DMS153 treated with DMSO at 0.1 percent for 48 hours (cell line): ENCODE measurements at regions not wholly inside any gene's neighbourhood (a gene's known extent, or its start where the extent isn't known, plus 50 kb on each side); places are given as distances from the start of the nearest gene placed in this dataset.
"Not testable (repeated sequence)": the region's sequence is repeated elsewhere in the genome, so short reads cannot be mapped to it uniquely, and the experiment has no call there.

Source experiments
- DNase-seq: peaks from one replicate; lab custom pipeline; 2025; ENCODE audit not compliant: unreplicated experiment; lab: John Stamatoyannopoulos, UW

DNA sequence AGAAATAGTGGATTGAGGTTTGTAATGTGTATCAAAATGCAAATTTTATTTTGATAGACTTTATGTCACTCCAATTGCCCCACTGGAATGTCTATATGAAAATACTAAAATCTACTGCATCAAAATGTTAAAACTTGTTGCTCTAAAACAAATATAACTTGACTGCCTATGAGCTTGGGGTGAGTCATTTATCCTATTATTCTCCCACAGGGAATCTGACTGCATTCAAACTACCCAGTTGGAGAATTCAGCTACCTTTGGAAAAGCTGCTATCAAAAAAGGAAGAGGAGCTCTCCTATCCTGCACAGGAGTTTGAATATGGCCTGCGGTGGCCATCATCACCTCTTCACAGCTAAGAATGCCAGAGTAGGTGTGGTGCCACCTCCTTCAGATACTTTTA lies 173.1 kb downstream of the KLHL28 start:
- no peak for DNase-seq

- no peak for DNase-seq
These were observed 176.7 kb downstream of the KLHL28 start for GRCh38 chr14:44785096-44785495.

DNA sequence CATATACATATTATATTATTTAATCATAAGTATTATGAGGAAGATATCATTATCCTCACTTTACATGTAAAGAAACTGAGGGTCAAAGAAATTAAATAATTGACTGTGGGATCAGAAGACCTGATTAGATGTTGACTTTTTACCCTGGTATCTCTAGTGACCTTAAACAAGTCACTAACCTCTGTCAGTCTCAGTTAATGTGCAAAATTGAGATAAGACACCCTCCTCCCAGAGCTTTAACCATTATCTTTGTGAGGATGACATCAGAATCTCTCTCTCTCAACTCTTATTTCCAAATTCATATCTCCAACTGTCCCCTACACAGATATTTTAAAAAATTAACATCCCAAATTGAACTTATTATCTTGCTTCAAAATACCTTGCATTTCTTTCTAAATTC lies 177.8 kb downstream of the KLHL28 start:
- no peak for DNase-seq

DNA sequence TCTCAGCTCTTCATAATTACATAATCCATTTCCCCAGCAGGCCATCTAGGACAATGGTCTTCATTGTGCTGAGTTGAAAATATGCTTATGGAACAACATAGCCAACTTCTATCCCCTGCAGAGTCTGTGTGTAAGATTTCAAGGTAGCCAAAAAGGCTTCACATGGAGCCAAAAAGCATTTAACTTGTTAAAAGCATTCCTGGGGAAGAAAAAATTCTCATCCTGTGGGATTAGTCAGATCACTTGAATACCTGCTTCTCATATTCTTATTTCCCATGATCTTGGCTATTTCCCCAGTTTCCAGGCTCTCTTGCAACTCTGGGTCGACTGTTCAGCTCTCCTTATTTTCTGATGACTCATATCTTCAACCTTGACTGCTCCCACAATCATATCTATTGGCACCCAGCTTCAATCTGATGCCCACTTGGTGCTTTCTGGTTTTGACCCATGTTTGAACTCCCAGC lies 178.9 kb downstream of the KLHL28 start:
- no peak for DNase-seq

DNA sequence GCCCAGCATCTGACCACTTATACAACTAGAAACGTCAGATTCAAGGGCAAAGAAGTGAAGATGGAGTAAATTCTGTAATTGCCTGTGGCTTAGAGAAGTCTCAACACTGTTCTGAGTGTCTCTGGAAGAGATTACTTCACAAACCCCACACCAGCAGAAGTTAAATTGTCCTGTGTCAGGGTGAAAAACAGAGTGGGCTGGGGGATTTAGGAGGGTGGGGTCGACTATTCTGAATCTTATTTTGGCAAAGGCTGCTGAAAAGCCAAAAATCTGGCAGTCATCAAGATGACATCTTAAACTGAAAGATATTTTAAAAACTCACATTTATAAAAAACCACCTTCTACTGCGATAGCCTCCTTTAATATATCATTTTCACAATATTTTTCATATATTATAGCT lies 180.8 kb downstream of the KLHL28 start:
- DNase-seq, result no peak

GRCh38 chr14:44778604-44779003 lies 183.1 kb downstream of the KLHL28 start:
- no peak for DNase-seq

- DNase-seq, result no peak
These were observed 184.2 kb downstream of the KLHL28 start for GRCh38 chr14:44777584-44777983.

DNA sequence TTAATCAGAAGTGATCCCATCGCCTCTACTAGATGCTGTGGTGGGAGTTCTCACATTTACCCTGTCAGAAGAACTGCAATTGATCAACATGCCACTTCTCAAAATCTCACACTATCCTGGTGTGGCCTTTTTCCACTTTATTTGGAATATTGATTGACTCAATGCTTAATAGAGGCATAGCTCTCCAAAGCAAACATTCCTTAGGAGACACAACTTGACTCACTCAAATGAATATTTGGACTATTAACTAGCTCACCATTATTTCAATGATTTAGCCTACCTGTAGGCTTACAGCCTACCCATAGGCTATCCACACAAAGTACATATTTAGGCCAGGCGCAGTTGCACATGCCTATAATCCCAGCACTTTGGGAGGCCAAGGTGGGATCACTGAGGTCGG lies 186.5 kb downstream of the KLHL28 start:
- DNase-seq, result no peak

DNA sequence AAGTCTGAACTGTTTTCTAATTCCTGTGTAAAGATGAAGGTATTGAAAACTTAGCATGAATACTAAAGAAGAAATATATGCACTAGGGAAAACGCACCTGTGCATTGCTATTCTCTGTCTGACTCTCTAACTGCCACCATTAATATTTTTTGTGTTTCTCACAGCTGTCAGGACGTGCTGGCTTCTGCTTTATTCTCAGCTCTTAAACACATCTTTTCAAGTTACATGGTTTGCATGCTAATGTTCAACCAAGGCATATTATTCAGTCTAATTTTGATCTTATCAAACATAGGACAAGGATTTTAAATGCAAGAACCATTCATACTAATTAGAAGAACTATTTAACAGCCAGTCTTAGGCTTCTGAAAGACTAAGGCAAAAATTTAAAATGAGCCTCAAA lies 187.4 kb downstream of the KLHL28 start:
- no peak for DNase-seq

GRCh38 chr14:44771496-44771895 lies 190.3 kb downstream of the KLHL28 start:
- no peak for DNase-seq

- DNase-seq, result no peak
These were observed 191.5 kb downstream of the KLHL28 start for GRCh38 chr14:44770201-44770600.

DNA sequence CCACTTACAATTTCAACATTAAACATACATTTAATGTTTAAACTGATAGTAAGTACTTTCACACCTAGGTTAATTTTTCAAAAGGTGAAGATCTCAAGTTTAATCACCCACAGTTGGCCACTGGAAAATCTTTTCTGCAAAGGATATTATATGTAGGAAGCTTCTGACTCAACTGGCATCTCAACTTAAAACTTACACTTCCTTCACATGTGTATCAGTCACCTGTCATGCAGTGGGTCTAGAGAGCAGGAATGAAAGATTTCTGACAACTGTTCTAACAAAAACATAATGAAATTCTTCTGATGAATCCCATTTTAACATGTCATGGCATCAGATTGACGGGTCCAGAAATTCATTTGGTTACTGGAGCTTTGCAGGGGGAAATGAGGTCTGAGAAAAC lies 192.8 kb downstream of the KLHL28 start:
- no peak for DNase-seq

- no peak for DNase-seq
These were observed 194.0 kb downstream of the KLHL28 start for GRCh38 chr14:44767646-44768173.

DNA sequence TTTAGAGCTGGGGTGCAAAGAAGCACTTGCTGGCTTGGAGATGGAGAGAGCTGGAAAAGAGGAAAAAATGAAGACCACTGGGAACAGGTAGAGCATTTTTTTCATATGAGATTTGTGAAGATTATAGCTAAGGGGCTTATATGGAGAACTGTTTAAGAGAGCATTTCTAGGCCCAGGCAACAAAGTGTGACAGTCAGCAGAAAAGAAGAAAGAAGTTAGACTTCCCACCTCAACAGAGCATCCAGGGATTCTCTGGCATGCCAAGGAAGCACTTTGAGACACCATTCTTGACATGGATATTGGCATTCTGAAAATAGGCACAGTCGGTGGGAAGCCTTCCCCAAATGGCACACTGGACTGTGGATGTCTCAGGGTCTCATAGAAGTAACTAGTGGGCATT lies 195.5 kb downstream of the KLHL28 start:
- no peak for DNase-seq

GRCh38 chr14:44763356-44763755 lies 198.4 kb downstream of the KLHL28 start:
- no peak for DNase-seq

- DNase-seq, result no peak
These were observed 202.5 kb downstream of the KLHL28 start for GRCh38 chr14:44759277-44759676.

GRCh38 chr14:44756554-44756953 lies 205.2 kb downstream of the KLHL28 start:
- DNase-seq, result no peak

GRCh38 chr14:44745371-44745770 lies 216.4 kb downstream of the KLHL28 start:
- DNase-seq, result no peak

- DNase-seq, result no peak
These were observed 219.5 kb downstream of the KLHL28 start for GRCh38 chr14:44742202-44742601.

GRCh38 chr14:44741431-44741830 lies 220.3 kb downstream of the KLHL28 start:
- DNase-seq, result no peak

DNA sequence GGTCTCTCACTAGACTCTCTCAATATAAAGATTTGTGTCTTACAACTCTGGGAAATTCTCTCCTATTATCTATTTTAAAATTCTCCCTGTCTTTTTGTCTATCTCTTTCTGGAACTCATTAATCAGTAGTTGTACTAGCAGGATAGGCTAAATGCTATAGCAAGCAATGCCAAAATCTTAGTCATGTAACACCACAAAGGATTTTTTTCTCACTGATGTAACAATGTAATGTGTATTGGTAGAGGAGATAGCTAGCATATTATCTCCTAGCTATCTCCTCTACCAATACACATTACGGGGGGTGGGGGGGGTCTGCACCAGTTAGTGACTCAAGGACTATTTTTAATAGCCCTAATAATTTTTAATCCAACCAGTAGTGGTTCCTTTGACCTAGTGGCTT lies 225.4 kb downstream of the KLHL28 start:
- no peak for DNase-seq

DNA sequence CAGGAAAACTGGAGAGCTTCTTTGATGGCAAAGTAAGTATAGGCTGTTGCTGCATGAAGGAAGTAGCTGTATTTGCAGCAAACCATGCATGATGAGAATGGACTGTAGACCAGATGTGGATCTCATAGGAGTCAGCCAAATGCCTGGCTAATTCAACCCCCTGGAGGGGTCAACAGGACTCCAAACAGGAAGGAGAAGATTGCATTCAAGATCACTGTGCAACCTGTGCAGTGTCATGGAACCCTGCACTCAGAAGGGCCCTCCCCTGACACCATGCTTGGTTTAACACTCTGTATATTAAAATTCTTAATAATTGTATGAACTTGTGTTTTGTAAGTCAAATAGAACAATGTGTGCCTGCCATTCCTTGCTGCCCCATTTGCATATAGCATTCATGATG lies 225.1 kb upstream of the FSCB start:
- DNase-seq, result no peak

DNA sequence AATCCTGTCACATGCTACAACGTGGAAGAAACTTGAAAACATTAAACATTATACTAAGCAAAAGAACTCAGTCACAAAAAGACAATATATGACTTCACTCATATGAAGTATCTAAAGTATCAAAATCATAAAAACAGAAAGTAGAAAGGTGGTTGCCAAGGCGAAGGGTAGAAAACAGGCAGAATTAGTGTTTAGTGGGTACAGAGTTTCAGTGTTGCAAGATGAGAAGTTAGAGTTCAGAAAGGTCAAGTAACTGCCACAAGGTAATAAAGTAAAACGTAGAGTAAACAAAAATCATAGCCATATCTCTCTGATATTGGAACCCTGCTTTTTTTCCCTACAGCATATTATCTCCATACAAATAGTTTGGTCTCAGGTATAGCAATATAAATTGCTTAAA lies 223.8 kb upstream of the FSCB start:
- DNase-seq, result no peak

GRCh38 chr14:44721395-44721794 lies 214.3 kb upstream of the FSCB start:
- DNase-seq, result not testable (repeated sequence)
